ENCODE measurements at regions not wholly inside any gene's neighbourhood (a gene's known extent, or its start where the extent isn't known, plus 50 kb on each side); places are given as distances from the start of the nearest gene placed in this dataset.

DNA sequence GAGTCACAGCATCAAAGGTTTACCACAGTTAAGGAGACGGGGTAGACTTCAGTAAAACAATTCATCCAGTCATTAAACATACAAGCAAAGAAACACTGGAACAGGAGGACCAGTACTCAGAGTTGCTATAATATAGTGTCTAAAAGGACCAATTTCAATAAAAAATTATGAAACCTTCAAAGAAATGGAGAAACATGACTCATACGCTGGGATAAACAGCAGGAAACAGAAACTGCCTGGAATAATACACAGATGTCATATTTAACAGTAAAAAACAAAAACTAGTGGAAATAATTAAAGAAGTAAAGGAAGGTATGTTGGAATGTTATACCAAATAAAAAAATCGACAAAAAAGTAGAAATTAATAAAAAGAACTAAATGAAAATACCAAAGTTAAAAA, 1075.9 kb downstream of the NR2F1-AS1 start:
- no peak for TF ChIP-seq CTCF (IDR thresholded peaks at IDR 0.05)
- no peak for TF ChIP-seq POLR2A (IDR thresholded peaks at IDR 0.05)
